NCI-H2196 (cell line): ENCODE measurements at regions not wholly inside any gene's neighbourhood (a gene's known extent, or its start where the extent isn't known, plus 50 kb on each side); places are given as distances from the start of the nearest gene placed in this dataset.

Experiments used
- DNase-seq: peaks from one replicate; lab custom pipeline; 2025; ENCODE audit not compliant: unreplicated experiment; lab: John Stamatoyannopoulos, UW

DNA sequence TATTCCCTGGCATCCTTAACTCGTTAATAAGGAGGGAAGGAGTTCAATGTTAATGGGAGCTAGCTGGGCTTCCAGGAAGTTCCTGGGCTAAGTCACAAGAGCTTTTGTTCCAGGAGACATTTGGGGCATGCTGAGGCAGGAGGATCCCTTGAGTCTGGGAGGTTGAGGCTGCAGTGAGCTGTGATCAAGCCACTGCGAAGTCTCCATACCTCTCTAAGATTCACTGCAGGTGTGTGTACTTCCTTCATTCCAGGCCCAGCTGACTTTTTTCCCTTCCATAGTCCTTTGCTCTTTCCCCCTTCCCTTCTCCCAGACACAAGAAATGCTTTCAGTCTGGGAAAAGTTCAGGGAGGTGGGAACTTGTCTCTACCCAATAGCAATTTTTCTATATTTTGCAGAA is 489.8 kb downstream of the NPIPA7 start:
- no peak for DNase-seq

- no peak for DNase-seq
Measured at GRCh38 chr16:16869746-16870145, 490.8 kb downstream of the NPIPA7 start.

DNA sequence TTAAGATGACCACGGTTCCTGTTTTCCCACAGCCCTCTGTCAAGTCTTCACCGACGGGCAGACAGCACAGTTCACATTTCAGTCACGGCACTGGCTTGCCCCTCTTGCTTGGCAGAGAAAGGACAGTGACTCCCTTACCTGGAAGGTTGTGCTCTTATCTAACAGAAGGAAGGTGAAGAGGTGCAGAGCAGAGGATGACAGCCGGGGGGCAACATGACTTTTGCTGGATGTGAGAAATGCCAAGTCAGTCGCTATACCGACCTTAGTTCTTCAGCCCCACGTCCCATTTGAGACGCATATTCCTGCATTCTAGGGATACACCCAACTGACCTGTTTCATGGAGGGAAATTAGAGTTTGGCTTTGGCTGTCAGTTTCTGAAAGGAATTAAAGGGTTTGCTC is 492.3 kb downstream of the NPIPA7 start:
- DNase-seq = no peak

GRCh38 chr16:16877061-16877460 is 498.1 kb downstream of the NPIPA7 start:
- no peak for DNase-seq

- DNase-seq = no peak
Measured at GRCh38 chr16:16879567-16880251, 500.8 kb downstream of the NPIPA7 start.

- DNase-seq = no peak
Measured at GRCh38 chr16:16881814-16882213, 502.9 kb downstream of the NPIPA7 start.

GRCh38 chr16:16882766-16883165 is 503.8 kb downstream of the NPIPA7 start:
- no peak for DNase-seq

DNA sequence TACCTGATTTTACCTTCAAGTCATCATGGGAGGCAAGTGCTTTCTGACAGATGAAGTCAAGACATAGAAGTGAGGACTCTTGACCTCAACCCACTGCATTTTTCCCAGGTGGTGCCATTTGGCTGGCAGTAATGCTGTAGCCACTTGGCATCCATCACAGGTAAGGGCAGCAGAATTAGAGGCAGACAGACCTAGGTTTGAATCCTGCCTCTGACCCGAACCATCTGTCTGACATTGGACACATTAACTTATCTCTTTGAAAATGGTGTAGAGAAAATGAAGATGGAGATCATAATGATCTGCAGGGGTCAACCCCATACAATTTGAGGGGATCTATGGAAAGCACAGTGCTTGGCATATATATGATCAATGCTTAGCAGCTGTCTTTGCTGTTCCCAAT is 505.5 kb downstream of the NPIPA7 start:
- no peak for DNase-seq

DNA sequence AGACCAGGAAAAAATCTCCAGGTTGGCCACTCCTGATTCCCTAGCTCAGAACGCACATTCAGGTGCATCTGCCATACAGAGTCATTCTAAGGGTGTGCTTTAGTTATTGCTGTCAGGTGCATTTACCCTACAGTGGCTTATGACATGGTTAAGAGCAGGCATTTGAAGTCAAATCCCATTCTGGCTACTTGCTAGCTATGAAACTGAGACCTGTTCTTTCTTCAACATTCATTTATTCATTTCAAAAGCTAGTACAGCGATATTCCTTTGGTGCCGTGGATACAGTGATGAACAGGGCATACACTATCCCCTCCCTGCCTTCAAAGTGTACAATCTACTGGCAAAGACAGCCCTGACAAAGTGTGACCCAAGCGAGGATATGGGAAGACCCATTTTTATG is 508.3 kb downstream of the NPIPA7 start:
- no peak for DNase-seq

GRCh38 chr16:16890964-16891363 is 512.0 kb downstream of the NPIPA7 start:
- no peak for DNase-seq

GRCh38 chr16:16904601-16905000 is 525.7 kb downstream of the NPIPA7 start:
- no peak for DNase-seq

DNA sequence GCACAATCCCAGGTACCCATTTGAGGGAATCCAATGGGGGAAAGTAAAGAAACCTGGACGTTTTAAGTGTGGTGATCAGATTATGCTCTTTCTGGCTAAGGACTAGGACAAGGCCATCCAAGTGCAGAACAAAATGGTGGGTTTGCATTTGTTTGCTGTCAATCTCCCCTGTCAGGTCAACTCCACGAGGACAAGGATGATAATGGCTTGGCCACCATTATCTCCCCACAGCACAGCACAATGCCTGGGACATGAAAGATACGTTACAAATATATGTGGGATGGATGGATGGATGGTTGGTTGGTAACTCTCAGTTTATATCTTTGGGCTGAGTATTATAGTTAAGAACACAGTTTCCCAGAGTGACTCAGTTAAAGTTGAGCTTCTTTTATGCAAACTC is 526.9 kb downstream of the NPIPA7 start:
- no peak for DNase-seq

DNA sequence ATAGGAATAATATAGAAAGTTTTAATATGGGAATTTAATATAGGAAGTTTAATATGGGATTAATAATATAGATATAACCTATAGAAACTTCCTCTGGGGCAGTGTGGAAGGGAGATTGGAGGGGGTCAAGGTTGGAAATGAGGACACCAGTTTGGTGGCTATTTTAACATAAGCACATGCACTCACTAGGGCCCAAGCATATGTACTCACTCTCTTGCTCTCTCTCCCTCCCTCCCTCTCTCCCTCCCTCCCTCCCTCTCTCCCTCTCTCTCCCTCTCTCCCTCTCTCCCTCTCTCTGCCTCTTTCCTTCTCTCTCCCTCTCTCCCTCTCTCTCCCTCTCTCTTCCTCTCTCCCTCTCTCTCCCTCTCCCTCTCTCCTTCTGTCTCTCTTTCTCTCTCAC is 528.1 kb downstream of the NPIPA7 start:
- DNase-seq = no peak

- no peak for DNase-seq
Measured at GRCh38 chr16:16908077-16908476, 529.1 kb downstream of the NPIPA7 start.

GRCh38 chr16:16909126-16909525 is 530.2 kb downstream of the NPIPA7 start:
- DNase-seq = no peak

DNA sequence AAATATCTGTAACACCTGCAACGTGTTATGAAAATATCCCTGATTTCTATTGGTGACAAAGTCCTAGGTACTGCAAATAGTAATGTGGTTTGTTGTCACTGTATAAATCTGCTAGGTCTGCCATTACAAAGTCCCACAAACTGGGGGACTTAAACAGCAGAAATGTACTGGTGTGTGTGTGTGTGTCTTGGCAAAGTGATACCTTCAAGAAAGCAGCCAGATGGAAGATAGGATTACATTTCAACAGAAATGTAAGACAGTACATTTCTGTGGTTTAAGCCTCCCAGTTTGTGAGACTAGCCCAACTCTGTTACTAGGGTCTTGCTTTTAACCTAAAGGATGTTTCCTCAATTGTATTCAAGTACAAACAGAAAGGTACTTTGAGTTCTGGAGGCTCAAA is 531.7 kb downstream of the NPIPA7 start:
- DNase-seq = no peak

GRCh38 chr16:16915771-16916170 is 536.8 kb downstream of the NPIPA7 start:
- peak; percentile 69 for DNase-seq

- DNase-seq = no peak
Measured at GRCh38 chr16:16917191-16917785, 538.3 kb downstream of the NPIPA7 start.

GRCh38 chr16:16923479-16923878 is 544.5 kb downstream of the NPIPA7 start:
- DNase-seq = no peak

DNA sequence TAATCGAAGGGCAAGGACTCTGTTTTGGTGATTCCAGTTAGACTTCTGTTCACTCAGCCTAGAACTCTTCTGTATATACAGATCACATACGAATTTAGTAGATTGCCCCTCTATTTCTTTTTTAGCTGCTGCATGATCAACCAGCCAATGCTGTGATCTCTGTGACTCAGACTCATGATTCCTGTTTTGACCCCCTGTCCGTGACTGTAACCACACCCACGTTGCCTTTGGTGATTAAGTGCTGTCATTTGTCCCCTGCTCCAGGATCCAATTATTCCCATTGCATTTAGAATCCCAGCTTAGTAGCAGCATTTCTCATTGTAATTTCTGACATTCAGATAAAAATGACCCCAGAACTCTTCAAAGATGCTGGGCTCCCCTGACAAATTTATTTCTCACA is 545.7 kb downstream of the NPIPA7 start:
- no peak for DNase-seq

- no peak for DNase-seq
Measured at GRCh38 chr16:16925432-16925831, 545.3 kb downstream of the XYLT1 start.

GRCh38 chr16:16928532-16929109 is 542.1 kb downstream of the XYLT1 start:
- no peak for DNase-seq
